MCF 10A (cell line): ENCODE measurements at regions not wholly inside any gene's neighbourhood (a gene's known extent, or its start where the extent isn't known, plus 50 kb on each side); places are given as distances from the start of the nearest gene placed in this dataset.

ENCODE experiments used
- BruUV-seq: library from RNA; stranded (reverse); fragments of 400-500 nt; replicated peaks from 2 replicates; lab custom pipeline; 2021; lab: Mats Ljungman, UMichigan
- CTCF ChIA-PET: fragments of 300-600 bp; sonication (Branson Sonifier 250); formaldehyde crosslinking; extraction: SDS; loops from one replicate; lab custom pipeline; 2021; ENCODE audit warnings: antibody characterized with exemption, inconsistent platforms; lab: Yijun Ruan, JAX
- POLR2A ChIA-PET: fragments of 300-600, 350-650 bp; sonication (Branson Sonifier 250); formaldehyde crosslinking; extraction: SDS; loops from one replicate; lab custom pipeline; 2020; ENCODE audit warnings: antibody characterized with exemption, inconsistent platforms; lab: Yijun Ruan, JAX
- DNase-seq: peaks from one replicate; pipeline ENCODE4 v3.0.0-alpha.2; 2018; ENCODE audit not compliant: unreplicated experiment
- H3K27ac Mint-ChIP-seq: one replicate; pipeline ENCODE4 v1.8.0; 2022; ENCODE audit warnings: mild to moderate bottlenecking, low read depth, mixed read lengths; ENCODE audit not compliant: unreplicated experiment
- H3K27me3 Mint-ChIP-seq: one replicate; pipeline ENCODE4 v1.8.0; 2022; ENCODE audit warnings: mixed read lengths; ENCODE audit not compliant: insufficient read depth, unreplicated experiment
- H3K36me3 Mint-ChIP-seq: one replicate; pipeline ENCODE4 v1.8.0; 2022; ENCODE audit warnings: mild to moderate bottlenecking, moderate library complexity, mixed read lengths; ENCODE audit not compliant: insufficient read depth, unreplicated experiment
- H3K4me1 Mint-ChIP-seq: one replicate; pipeline ENCODE4 v1.8.0; 2022; ENCODE audit warnings: mixed read lengths; ENCODE audit not compliant: insufficient read depth, unreplicated experiment
- H3K4me3 Mint-ChIP-seq: one replicate; pipeline ENCODE4 v1.8.0; 2022; ENCODE audit warnings: mild to moderate bottlenecking, moderate library complexity, mixed read lengths; ENCODE audit not compliant: unreplicated experiment
- H3K9me3 Mint-ChIP-seq: one replicate; pipeline ENCODE4 v1.8.0; 2022; ENCODE audit warnings: mixed read lengths; ENCODE audit not compliant: unreplicated experiment
- CTCF ChIP-seq: fragments of 200-600 bp; IDR thresholded peaks from one replicate; pipeline ENCODE4 v1.8.0; 2022; ENCODE audit warnings: antibody characterized with exemption, mild to moderate bottlenecking; ENCODE audit not compliant: unreplicated experiment
- intact Hi-C: fragments of 100-400 bp; cut with micrococcal nuclease; formaldehyde crosslinking; loops from 2 replicates; pipeline ENCODE4 v1.14.1; 2022

DNA sequence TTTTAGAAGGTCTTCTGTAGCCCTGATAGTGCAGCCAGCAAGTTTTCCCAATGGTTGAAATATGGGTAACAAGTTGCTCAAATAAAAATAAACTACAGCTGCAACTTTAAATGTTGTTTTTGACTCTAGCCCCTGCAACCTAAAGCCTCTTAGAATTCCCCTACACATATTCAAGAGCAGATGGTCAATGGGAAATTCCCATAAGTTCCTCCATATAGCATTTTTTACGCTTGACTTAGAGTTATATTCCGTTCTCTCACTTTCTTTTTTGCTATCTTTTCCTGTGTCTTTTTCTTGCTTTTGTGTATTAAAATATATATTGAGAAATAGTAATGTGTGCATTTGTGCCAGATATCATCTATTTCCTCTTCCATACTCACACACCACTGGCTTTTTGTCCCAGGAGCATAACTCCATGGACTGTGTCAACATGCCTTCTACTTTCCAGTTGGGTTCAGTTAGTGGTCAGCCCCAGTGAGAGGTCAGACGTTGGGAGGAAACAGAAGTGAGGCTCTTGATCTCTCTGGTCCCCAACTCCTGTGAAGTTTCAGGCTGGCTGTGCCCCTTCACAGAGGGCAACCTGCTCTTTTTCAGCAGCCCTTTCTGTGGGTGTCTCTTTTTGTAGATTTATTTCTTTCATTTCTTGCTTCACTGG lies 63.3 kb upstream of the TP63 start:
- Mint-ChIP-seq H3K36me3 (no peaks in the 10 kb centered on the region), H3K27ac (no peak overlapping the region)
- CTCF ChIA-PET, result interaction anchor here (0.7 to 1.0 kb wide), 2 partner anchors 296 to 1885 kb away, joined by 3 to 4 read pairs; no protein-coding TSS in a partner anchor

GRCh38 chr3:189568961-189569360 lies 62.2 kb upstream of the TP63 start:
- ChIA-PET CTCF (no interaction called here), POLR2A (interaction anchor here (0.7 to 1.2 kb wide), 2 partner anchors 16 to 340 kb away, joined by 3 to 4 read pairs; no protein-coding TSS in a partner anchor)
- no peaks in the 10 kb centered on the region for H3K36me3 Mint-ChIP-seq
- no peak for TF ChIP-seq CTCF
- no peak for DNase-seq
- H3K27me3 Mint-ChIP-seq, result no peaks in the 10 kb centered on the region
- intact Hi-C loops, result no loop called here
- H3K4me3 Mint-ChIP-seq, result no peak overlapping the region
- H3K27ac Mint-ChIP-seq, result no peak overlapping the region
- BruUV-seq, result no TSS peak
- H3K4me1 Mint-ChIP-seq, result peaks cover 38% of the 10 kb centered on the region
- H3K9me3 Mint-ChIP-seq, result peaks cover 5% of the 10 kb centered on the region

More for the DNA sequence above, 63.3 kb upstream of the TP63 start:
- POLR2A ChIA-PET, result interaction anchor here (0.8 to 3.1 kb wide), 3 partner anchors 9 to 17 kb away, joined by 3 to 13 read pairs (median 4); no protein-coding TSS in a partner anchor
- Mint-ChIP-seq H3K9me3 (peaks cover 5% of the 10 kb centered on the region), H3K4me3 (no peak overlapping the region), H3K27me3 (no peaks in the 10 kb centered on the region), H3K4me1 (peaks cover 38% of the 10 kb centered on the region)
- DNase-seq, result no peak
- intact Hi-C loops, result no loop called here
- no peak for TF ChIP-seq CTCF
- BruUV-seq, result no TSS peak

- BruUV-seq, result no TSS peak
- peaks cover 5% of the 10 kb centered on the region for H3K9me3 Mint-ChIP-seq
- no peaks in the 10 kb centered on the region for H3K27me3 Mint-ChIP-seq
- no peak for DNase-seq
- intact Hi-C loops, result no loop called here
- POLR2A ChIA-PET, result interaction anchor here (0.5 to 1.2 kb wide), 4 partner anchors 12 to 1817 kb away, joined by 3 to 7 read pairs (median 4); no protein-coding TSS in a partner anchor
- CTCF ChIA-PET, result no interaction called here
- H3K36me3 Mint-ChIP-seq, result no peaks in the 10 kb centered on the region
- no peak overlapping the region for H3K4me3 Mint-ChIP-seq
- no peak overlapping the region for H3K27ac Mint-ChIP-seq
- TF ChIP-seq CTCF, result no peak
- H3K4me1 Mint-ChIP-seq, result peaks cover 33% of the 10 kb centered on the region
Measured at GRCh38 chr3:189569473-189569872, 61.7 kb upstream of the TP63 start.

DNA sequence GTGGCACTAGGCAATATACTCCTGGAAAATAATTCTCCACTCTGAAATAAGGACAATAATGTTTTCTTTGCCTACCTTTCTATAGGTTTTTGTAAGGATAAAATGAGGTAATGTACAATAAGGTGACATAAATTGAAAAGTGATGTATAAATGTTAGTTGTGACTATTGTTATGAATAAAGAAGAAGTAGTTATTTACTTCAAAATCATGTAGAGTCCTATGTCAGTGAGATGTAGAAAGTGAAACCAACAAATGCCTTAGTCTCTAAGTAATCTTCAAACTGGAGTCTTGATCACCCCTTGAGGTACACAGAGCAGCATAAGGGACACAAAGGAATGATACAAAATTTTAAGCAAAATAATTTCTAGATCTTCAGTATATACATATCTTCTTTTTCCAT lies 60.3 kb upstream of the TP63 start:
- DNase-seq, result no peak
- Mint-ChIP-seq H3K27ac (peak overlapping the region; percentile 11), H3K9me3 (peaks cover 5% of the 10 kb centered on the region), H3K4me1 (peaks cover 24% of the 10 kb centered on the region), H3K4me3 (no peak overlapping the region), H3K36me3 (no peaks in the 10 kb centered on the region), H3K27me3 (no peaks in the 10 kb centered on the region)
- BruUV-seq, result no TSS peak
- no peak for TF ChIP-seq CTCF
- ChIA-PET POLR2A (interaction anchor here (0.6 to 0.7 kb wide), 2 partner anchors 82 to 301 kb away, joined by 3 read pairs; no protein-coding TSS in a partner anchor), CTCF (no interaction called here)
- intact Hi-C loops, result no loop called here
